ENCODE measurements at regions not wholly inside any gene's neighbourhood (a gene's known extent, or its start where the extent isn't known, plus 50 kb on each side); places are given as distances from the start of the nearest gene placed in this dataset.

DNA sequence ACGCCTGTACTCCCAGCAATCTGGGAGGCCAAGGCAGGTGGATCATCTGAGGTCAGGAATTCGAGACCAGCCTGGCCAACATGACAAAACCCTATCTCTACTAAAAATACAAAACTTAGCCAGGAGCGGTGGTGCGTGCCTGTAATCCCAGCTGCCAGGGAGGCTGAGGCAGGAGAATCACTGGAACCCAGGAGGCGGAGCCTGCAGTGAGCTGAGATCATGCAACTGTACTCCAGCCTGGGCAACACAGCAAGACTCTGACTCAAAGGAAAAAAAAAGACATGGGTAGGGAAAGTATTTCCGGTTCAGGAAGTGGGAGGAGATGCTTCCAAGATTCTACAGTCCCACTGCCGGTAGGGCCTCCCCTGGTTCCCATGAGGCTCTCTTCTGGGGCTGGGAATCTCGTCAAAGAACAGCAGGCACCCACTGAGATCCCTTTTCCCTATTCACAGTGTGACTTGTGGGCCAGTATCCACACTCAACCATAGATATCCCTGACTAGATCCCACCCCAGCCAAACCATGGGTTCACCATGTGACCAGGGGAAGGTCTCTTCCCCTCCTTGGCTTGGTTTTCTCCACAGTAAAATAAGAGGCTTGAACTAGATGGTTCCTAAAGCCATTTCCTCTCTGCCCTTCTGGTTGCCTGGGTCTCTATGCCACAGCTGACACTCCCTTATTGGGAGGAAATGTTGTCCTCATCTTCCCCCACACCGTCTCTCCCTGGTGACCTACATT is 443.3 kb downstream of the BUD13 start:
- H3K9me3 ChIP-seq (replicated peaks in 1 of 2; ENCODE audit: control insufficient read depth in 1 of 2, insufficient read depth in 1 of 2, low read length in 2 of 2), result no peaks in the 10 kb centered on the region
- H3K27me3 Mint-ChIP-seq (ENCODE audit: low read depth in 3 of 3), result peaks cover 1 to 6% (median 3%) of the 10 kb centered on the region in 3 donors
- TF ChIP-seq, protein P1, sequence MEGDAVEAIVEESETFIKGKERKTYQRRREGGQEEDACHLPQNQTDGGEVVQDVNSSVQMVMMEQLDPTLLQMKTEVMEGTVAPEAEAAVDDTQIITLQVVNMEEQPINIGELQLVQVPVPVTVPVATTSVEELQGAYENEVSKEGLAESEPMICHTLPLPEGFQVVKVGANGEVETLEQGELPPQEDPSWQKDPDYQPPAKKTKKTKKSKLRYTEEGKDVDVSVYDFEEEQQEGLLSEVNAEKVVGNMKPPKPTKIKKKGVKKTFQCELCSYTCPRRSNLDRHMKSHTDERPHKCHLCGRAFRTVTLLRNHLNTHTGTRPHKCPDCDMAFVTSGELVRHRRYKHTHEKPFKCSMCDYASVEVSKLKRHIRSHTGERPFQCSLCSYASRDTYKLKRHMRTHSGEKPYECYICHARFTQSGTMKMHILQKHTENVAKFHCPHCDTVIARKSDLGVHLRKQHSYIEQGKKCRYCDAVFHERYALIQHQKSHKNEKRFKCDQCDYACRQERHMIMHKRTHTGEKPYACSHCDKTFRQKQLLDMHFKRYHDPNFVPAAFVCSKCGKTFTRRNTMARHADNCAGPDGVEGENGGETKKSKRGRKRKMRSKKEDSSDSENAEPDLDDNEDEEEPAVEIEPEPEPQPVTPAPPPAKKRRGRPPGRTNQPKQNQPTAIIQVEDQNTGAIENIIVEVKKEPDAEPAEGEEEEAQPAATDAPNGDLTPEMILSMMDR (IDR thresholded peaks at IDR 0.05), result no peak
- H3K79me2 ChIP-seq (ENCODE audit: insufficient read depth, low read length), result no peaks in the 10 kb centered on the region
- no peak overlapping the region for H2AFZ ChIP-seq (ENCODE audit: insufficient read depth, low read depth, low read length, poor library complexity, severe bottlenecking)
- H3K4me3 Mint-ChIP-seq, result no peak overlapping the region
- intact Hi-C loops (cut with micrococcal nuclease), result no loop called here
- peaks cover 0 to 8% (median 0%) of the 10 kb centered on the region in 7 donors for H3K9me3 Mint-ChIP-seq
- no peaks in the 10 kb centered on the region for H4K20me1 ChIP-seq (ENCODE audit: insufficient read depth, low read length)
- DNase-seq, result no peak
- no peaks in the 10 kb centered on the region for H3K36me3 Mint-ChIP-seq
- H3K4me1 Mint-ChIP-seq, result peaks cover 2% of the 10 kb centered on the region
- 93% methylated on average over 5 of the region's 9 CpGs for WGBS (ENCODE audit: insufficient coverage)
- no peak overlapping the region for H3K27ac ChIP-seq (ENCODE audit: low read depth in 1 of 2, low read length in 2 of 2)
- H3K9ac ChIP-seq (ENCODE audit: insufficient read depth, low read length, poor library complexity, severe bottlenecking), result no peak overlapping the region
- H3K27ac Mint-ChIP-seq, result no peak overlapping the region
- H3K4me1 ChIP-seq (ENCODE audit: control insufficient read depth in 1 of 2, insufficient read depth in 2 of 2, low read length in 2 of 2), result peaks cover 8 to 10% of the 10 kb centered on the region in 2 donors
- H3K4me3 ChIP-seq (replicated peaks in 1 of 3; ENCODE audit: low read depth in 2 of 3, low read length in 3 of 3), result no peak overlapping the region
- no peak overlapping the region for H3K4me2 ChIP-seq (replicated peaks; ENCODE audit: extremely low read depth, low read length, poor library complexity, severe bottlenecking)
- no peaks in the 10 kb centered on the region for H3K36me3 ChIP-seq (replicated peaks in 1 of 2; ENCODE audit: control insufficient read depth in 1 of 2, insufficient read depth in 2 of 2, low read length in 2 of 2)
- H3K27me3 ChIP-seq (ENCODE audit: control insufficient read depth in 2 of 2, insufficient read depth in 2 of 2, low read length in 2 of 2), result peaks cover 2 to 7% of the 10 kb centered on the region in 2 donors

DNA sequence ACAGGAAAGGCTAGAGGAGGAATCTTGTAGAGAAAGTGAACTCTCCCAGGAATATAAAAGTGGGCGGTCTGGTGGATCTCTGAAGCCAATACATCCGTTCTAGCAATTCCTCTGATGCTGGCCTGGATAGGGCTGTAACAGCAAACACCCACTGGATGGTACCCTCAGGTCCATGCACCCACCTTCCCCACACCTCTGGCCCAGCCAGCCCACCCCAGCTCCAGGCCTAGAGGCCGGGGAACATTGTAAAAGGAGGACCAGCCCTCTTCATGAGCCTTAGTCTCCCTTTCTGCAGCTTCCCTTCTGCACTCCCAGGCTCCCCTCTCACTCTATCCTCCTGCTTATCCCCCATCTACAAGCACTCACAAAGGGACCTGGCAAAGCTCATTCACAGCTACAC is 443.9 kb downstream of the BUD13 start:
- peaks cover 2% of the 10 kb centered on the region for H3K4me1 Mint-ChIP-seq
- 95% methylated on average over 2 of the region's 3 CpGs for WGBS (ENCODE audit: insufficient coverage)
- H3K4me3 ChIP-seq (replicated peaks in 1 of 3; ENCODE audit: low read depth in 2 of 3, low read length in 3 of 3), result no peak overlapping the region
- intact Hi-C loops (cut with micrococcal nuclease), result no loop called here
- H3K9me3 ChIP-seq (replicated peaks in 1 of 2; ENCODE audit: control insufficient read depth in 1 of 2, insufficient read depth in 1 of 2, low read length in 2 of 2), result no peaks in the 10 kb centered on the region
- H2AFZ ChIP-seq (ENCODE audit: insufficient read depth, low read depth, low read length, poor library complexity, severe bottlenecking), result no peak overlapping the region
- TF ChIP-seq, protein P1 (IDR thresholded peaks at IDR 0.05), result no peak
- H3K27me3 ChIP-seq (ENCODE audit: control insufficient read depth in 2 of 2, insufficient read depth in 2 of 2, low read length in 2 of 2), result peaks cover 2 to 7% of the 10 kb centered on the region in 2 donors
- no peak overlapping the region for H3K27ac ChIP-seq (ENCODE audit: low read depth in 1 of 2, low read length in 2 of 2)
- no peaks in the 10 kb centered on the region for H4K20me1 ChIP-seq (ENCODE audit: insufficient read depth, low read length)
- no peak overlapping the region for H3K4me2 ChIP-seq (replicated peaks; ENCODE audit: extremely low read depth, low read length, poor library complexity, severe bottlenecking)
- no peaks in the 10 kb centered on the region for H3K36me3 Mint-ChIP-seq
- H3K4me3 Mint-ChIP-seq, result no peak overlapping the region
- peaks cover 1 to 8% (median 3%) of the 10 kb centered on the region in 3 donors for H3K27me3 Mint-ChIP-seq (ENCODE audit: low read depth in 3 of 3)
- H3K36me3 ChIP-seq (replicated peaks in 1 of 2; ENCODE audit: control insufficient read depth in 1 of 2, insufficient read depth in 2 of 2, low read length in 2 of 2), result no peaks in the 10 kb centered on the region
- DNase-seq, result no peak
- peaks cover 0 to 8% (median 0%) of the 10 kb centered on the region in 7 donors for H3K9me3 Mint-ChIP-seq
- no peak overlapping the region for H3K27ac Mint-ChIP-seq
- no peaks in the 10 kb centered on the region for H3K79me2 ChIP-seq (ENCODE audit: insufficient read depth, low read length)
- H3K4me1 ChIP-seq (ENCODE audit: control insufficient read depth in 1 of 2, insufficient read depth in 2 of 2, low read length in 2 of 2), result peaks cover 8 to 10% of the 10 kb centered on the region in 2 donors
- no peak overlapping the region for H3K9ac ChIP-seq (ENCODE audit: insufficient read depth, low read length, poor library complexity, severe bottlenecking)

Data from CD14-positive monocyte (primary cell).